GM21576 (cell line): ENCODE measurements at regions not wholly inside any gene's neighbourhood (a gene's known extent, or its start where the extent isn't known, plus 50 kb on each side); places are given as distances from the start of the nearest gene placed in this dataset.
A peak's percentile ranks its signal among the peaks of the same experiment; 100 is the strongest.
"Not testable (repeated sequence)": the region's sequence is repeated elsewhere in the genome, so short reads cannot be mapped to it uniquely, and the experiment has no call there.

Source experiments
- ATAC-seq: cut with Tn5 transposase; IDR thresholded peaks from one replicate; pipeline ENCODE4 v1.9.1; 2021; ENCODE audit warnings: mild to moderate bottlenecking, moderate library complexity; ENCODE audit not compliant: unreplicated experiment

- no peak for ATAC-seq
Observed at GRCh38 chrX:113539599-113540356, 699.1 kb upstream of the AMOT start.

GRCh38 chrX:113529426-113530013, 688.9 kb upstream of the AMOT start:
- ATAC-seq = no peak

GRCh38 chrX:113522814-113523213, 682.2 kb upstream of the AMOT start:
- peak; percentile 97 for ATAC-seq

GRCh38 chrX:113514906-113515305, 674.3 kb upstream of the AMOT start:
- ATAC-seq = no peak

- ATAC-seq = no peak
Observed at GRCh38 chrX:113512700-113513395, 672.2 kb upstream of the AMOT start.

GRCh38 chrX:113510586-113510985, 670.0 kb upstream of the AMOT start:
- ATAC-seq = no peak

- ATAC-seq = no peak
Observed at GRCh38 chrX:113492895-113493294, 652.3 kb upstream of the AMOT start.

GRCh38 chrX:113473418-113473817, 632.8 kb upstream of the AMOT start:
- no peak for ATAC-seq

- ATAC-seq = not testable (repeated sequence)
Observed at GRCh38 chrX:113473015-113473414, 632.4 kb upstream of the AMOT start.

GRCh38 chrX:113470166-113470565, 629.5 kb upstream of the AMOT start:
- ATAC-seq = no peak

- no peak for ATAC-seq
Observed at GRCh38 chrX:113457719-113458118, 617.1 kb upstream of the AMOT start.

GRCh38 chrX:113455582-113455981, 615.0 kb upstream of the AMOT start:
- ATAC-seq = no peak

GRCh38 chrX:113429011-113429410, 588.4 kb upstream of the AMOT start:
- ATAC-seq = no peak

- ATAC-seq = no peak
Observed at GRCh38 chrX:113422323-113422722, 581.7 kb upstream of the AMOT start.

GRCh38 chrX:113421432-113421831, 580.8 kb upstream of the AMOT start:
- no peak for ATAC-seq

- no peak for ATAC-seq
Observed at GRCh38 chrX:113412106-113412505, 571.5 kb upstream of the AMOT start.

GRCh38 chrX:113408843-113409242, 568.2 kb upstream of the AMOT start:
- no peak for ATAC-seq

GRCh38 chrX:113400193-113400704, 559.6 kb upstream of the AMOT start:
- no peak for ATAC-seq

- no peak for ATAC-seq
Observed at GRCh38 chrX:113399506-113400192, 559.0 kb upstream of the AMOT start.

GRCh38 chrX:113392355-113392754, 551.7 kb upstream of the AMOT start:
- ATAC-seq = no peak

GRCh38 chrX:113391875-113392274, 551.2 kb upstream of the AMOT start:
- no peak for ATAC-seq
